ENCODE measurements at regions not wholly inside any gene's neighbourhood (a gene's known extent, or its start where the extent isn't known, plus 50 kb on each side); places are given as distances from the start of the nearest gene placed in this dataset.

DNA sequence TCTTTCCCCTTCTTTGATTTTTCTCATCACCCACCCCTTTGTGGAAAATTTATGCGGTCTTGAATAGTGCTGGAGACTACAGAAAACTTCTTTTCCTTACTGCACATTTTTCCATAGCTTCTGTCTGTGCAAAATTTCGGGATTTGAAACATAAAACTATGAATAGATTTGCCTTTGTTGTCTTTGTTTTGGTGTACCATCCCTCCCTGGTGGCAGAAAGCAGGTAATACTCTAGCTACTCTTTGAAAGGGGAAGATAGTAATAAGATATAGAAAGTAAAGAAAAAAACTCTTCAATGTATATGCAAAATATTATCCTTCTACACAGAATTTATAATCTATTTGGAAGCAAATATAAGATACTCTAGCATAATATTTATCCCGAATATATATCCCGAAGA is 79.1 kb upstream of the LMO3 start:
- DNase-seq (ENCODE audit: low read depth): no peak

DNA sequence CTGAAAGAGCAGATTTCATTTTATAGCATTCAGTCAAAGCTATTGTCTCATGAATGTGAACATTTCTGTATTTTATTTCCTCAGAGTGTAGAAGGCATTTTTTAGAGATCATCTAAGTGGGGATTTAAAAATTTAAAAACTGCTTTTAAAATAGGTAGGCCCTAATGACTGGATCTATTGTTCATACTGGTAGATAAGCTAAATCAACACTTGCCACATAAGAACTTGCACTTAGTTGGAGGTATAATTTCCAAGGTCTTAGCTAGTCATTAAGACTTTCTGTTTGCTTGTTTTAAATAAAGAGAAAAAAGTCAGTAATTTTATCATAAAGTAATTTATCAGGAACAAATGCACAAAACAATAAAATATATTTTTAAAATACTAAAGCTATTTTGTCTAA is 75.2 kb upstream of the LMO3 start:
- no peak for DNase-seq (ENCODE audit: low read depth)

DNA sequence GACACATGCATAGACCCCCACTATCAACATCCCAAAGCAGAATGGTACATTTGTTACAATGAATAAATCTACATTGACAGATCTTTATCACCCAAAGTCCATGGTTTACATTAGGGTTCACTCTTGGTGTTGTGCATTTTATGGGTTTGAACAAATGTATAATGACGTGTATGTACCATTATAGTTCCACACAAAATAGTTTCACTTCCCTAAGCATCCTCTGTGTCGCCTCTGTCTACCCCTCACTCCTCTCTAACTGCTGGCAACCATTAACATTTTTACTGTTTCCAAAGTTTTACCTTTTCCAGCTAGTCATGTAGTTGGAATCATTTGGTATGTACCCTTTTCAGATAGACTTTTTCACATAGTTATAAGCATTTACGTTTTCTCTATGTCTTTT is 69.5 kb upstream of the LMO3 start:
- no peak for DNase-seq (ENCODE audit: low read depth)

DNA sequence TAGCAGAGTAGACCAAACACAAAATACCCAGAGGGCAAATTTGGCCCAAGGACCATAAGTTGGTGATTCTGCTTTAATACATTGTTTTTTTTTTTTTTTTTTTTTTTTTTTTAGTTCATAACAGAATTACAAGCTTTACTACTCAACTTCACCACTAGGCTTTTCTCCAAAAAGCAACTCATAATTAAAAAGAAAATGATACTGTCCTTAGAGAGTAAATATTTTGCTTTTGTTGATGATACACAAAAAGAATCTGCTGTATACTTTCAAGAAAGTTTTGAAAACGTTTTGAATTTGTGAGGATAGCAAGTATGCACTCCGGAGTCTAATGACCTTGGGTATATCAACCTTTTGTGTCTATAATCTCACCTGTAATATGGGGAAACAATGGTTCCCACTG is 68.9 kb upstream of the LMO3 start:
- no peak for DNase-seq (ENCODE audit: low read depth)

DNA sequence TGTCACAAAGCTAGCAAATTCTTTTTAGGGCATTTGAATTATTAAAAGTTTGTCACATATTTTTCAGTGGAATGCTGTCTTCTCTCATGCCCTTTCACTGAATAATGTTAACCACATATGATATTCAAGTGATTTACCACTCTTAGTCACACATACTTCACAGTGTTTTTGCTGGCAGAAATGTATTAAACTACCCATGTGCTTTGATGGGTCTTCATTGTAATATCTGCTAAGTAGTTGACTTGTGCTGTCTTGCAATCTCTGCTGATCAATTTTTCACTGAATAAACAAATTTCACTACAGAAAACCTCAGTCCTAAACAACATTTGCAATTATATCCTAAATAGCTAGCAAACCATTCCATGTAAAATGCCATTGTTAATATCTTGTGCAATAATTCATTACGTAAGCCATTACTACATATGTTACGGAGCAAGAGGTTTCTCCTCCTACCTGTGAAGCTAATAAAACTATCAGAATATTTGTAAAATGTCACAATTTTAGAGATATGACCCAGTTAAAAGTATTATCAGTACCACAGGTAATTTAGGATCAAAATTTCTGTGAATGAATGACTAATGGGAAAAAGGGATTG is 64.6 kb upstream of the LMO3 start:
- peak; percentile 1 for DNase-seq (ENCODE audit: low read depth)

DNA sequence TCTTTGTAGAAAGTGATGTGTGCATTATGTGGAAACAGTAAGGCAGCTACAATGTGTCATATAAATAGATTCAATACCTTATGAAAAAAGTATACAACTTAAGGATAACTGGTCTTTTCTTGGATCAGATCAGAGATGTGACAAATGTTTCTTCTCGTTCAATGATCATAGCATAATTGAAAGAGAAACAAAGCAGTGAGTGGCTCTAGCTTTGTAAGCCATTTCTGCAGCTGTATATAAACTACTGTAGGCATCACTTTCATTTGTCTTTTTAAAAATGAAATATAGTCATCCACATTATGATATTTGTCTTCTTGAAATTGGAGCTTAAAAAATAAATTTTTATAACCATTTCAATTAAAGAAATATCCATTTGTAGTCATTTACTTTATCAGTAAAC is 63.8 kb upstream of the LMO3 start:
- no peak for DNase-seq (ENCODE audit: low read depth)

DNA sequence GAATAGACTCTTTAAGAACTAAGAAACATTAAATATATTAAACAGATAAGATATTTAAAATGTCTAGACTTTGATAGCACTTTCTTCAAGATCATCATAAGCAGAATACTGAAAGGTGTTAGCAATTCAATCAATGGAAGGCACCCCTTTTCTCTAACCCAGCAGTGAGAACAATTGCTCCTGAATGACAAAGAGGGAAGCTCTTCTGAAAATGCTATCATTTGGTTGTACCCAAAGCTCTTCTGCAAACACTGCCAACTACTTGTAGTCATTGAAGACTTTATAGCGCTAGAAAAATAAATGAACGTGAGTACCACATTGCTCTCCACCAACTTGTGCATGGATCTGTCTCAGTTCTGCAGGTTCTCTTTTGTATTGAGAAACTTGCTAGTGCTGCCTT is 62.2 kb upstream of the LMO3 start:
- DNase-seq (ENCODE audit: low read depth): no peak

DNA sequence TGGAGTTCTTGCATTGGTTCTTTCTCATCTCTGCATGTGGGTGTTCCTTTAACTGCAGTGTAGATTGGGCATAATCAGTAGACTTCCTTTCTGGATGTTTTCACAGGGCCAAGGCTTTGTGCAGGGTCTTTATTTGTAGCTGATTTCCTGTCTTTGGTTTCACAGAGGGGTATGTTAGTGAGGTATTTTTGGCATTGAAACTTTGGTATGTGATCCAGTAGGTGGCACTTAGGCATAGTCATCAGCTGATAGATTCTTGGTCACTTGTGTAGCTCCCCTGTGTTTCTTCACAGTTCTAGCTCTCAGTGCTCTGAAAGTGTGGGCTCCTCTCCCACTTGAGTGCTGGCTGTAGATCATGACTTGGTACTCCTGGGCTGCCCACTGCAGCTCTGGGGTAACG is 52.7 kb upstream of the LMO3 start:
- no peak for DNase-seq (ENCODE audit: low read depth)
